NCI-H2081 (cell line): ENCODE measurements at regions not wholly inside any gene's neighbourhood (a gene's known extent, or its start where the extent isn't known, plus 50 kb on each side); places are given as distances from the start of the nearest gene placed in this dataset.
"Not testable (repeated sequence)": the region's sequence is repeated elsewhere in the genome, so short reads cannot be mapped to it uniquely, and the experiment has no call there.

Experiments used
- DNase-seq, 2 experiments: peaks; one replicate each; lab custom pipeline; 2025; lab: John Stamatoyannopoulos, UW

DNA sequence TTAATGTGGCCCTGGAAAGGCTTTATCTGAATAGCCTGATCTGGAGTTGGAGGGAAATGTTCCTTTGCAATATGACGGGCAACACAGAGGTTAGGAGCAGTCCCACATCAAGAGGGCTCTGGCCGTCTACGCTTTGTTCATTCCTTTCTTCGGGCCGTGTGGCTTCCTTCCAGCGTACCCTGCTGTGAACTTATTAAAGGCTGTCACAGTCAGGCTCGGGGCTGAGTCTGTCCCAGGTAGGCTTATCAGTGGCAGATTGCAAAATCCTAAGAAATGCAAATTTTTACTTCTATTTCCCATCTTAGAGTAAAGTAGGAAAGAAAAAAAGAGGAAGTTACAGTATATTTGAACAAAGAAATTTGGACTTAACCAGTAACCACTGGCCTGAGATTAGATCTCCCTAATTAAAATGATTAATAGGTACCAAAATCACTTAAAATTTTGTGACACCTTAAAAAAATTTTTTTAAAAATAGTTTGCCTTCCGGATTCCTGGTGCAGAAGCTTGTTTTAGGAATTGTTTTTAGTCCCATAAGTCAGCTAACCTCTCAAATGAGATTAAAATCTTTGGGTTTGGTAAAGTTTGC, 453.1 kb upstream of the MKI67 start:
- DNase-seq, result no peak

DNA sequence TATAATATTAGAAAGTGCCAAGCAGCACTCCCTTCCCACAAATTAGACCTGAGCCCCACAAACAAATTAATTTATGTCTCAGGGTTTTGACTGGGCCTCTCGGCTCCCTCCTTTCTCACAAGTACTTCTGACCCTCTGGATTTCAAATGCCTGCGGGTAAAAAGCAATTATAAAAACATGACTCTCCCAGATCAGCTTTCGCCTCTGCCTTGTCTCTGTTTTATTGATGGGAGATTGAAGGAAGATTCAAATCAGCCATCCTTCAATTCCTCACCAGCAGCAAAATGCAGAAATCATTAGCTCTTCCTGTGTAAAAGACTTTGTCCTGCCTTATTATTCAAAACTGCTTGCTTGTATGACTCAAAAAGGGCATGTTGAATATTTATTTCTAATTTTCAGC, 453.7 kb upstream of the MKI67 start:
- no peak for DNase-seq

DNA sequence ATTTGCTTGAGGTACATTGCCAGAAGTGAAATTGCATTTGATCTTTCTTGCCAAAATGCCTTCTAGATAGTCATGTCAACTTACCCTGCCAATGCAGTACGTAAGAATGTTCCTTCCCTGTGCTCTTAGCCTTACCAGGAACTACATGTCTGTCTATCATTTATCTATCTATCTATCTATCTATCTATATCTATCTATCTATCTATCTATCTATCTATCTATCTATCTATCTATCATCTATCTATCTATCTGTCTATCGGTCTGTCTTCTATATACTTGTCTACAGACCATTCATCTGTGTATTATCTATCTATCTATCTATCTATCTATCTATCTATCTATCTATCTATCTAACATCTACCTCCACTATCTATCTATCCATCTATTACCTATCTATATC, 456.9 kb upstream of the MKI67 start:
- DNase-seq, result not testable (repeated sequence)

DNA sequence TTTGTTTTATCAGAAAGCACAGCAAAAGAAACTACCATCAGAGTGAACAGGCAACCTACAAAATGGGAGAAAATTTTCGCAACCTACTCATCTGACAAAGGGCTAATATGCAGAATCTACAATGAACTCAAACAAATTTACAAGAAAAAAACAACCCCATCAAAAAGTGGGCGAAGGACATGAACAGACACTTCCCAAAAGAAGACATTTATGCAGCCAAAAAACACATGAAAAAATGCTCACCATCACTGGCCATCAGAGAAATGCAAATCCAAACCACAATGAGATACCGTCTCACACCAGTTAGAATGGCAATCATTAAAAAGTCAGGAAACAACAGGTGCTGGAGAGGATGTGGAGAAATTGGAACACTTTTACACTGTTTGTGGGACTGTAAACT, 460.4 kb upstream of the MKI67 start:
- not testable (repeated sequence) for DNase-seq

DNA sequence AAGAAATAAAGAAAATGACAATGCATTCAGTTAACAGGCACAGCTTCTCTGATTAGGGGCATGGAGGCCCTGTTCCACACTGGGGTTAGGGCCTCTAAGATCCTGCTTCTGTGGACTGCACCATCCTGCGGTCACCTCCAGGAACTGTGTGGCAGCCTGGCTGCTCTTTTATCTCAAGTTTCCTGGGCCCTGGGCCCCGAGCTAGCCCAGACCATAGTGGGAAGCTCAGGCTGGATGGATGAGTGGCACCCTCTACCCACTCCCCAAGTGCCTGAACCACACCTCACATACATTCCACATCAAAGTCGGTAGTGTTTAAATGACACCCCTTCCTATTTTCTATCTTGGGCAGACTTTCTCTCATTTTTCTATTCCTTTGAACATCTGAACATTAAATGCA, 461.5 kb upstream of the MKI67 start:
- DNase-seq, result no peak

DNA sequence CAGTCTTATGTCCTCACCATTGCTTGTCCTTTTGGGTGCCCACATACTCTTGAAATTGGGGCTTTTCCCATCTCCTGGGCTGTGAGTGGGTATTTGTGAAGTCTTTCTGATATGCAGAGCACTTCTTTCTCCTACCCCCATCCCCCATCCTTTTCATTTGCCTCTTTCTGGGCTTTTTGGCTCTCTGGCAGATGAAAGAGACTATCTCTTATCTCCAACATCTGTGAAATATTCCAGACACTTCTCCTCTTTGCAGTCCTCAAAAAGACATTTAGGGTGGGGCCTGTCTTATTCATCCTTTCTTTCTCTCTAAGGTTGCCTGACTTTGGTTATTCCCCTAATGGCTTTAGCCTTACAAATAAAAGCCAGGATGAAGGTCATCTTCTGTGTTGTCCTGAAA, 462.2 kb upstream of the MKI67 start:
- no peak for DNase-seq

DNA sequence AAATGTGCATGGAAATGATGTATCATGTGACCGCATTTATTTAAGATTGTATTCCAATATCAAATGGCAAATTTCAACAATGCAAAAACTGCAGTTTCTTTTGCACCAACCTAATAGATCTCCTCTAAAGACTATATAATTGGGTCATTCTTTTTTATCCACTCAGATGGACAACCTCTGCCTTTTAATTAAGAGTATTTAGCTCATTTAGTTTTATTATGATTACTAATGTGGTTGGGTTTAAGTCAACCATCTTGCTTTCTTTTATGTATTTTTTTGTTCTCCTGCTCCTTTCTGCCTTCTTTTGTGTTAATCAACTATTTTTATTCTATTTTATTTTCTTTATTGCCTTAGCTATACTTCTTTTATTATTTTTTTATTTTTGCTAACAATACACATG, 468.5 kb upstream of the MKI67 start:
- no peak for DNase-seq

DNA sequence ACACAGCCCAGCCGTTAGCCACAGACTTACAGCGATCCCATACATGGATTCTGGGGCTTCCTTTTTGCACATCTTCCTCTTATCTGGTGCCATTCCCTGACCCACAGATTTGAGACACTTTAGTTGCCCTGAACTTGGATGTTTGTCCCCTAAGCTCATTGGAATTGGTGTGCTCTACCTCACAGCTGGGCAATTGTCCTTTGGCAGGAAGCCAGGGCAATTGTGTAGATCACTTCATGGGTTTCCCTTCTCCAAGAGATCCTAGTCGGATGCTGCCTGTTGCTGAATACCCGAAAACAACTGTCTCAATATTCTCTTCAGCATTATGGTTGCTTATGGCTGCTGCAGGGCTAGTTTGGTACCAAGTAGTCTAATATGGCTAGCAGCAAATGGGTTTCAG, 470.7 kb upstream of the MKI67 start:
- no peak for DNase-seq

DNA sequence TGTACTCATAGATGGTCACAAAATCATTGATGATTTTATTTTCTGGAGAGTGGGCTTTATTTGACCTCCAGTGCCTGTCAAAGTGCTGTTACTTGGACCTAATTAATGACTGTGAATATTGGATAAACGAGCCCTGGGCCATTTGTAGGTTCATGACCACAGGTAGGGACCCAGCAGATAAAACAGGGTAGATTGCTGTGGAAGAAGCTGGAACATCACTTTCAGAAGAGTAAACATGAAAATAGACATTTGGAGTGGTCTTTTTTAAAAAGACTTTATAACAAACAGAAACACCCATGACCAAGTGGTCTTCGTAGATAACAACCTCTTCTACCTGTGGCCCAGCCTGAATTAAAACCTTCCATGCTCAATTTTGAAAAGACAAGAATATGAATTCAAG, 472.8 kb upstream of the MKI67 start:
- no peak for DNase-seq

DNA sequence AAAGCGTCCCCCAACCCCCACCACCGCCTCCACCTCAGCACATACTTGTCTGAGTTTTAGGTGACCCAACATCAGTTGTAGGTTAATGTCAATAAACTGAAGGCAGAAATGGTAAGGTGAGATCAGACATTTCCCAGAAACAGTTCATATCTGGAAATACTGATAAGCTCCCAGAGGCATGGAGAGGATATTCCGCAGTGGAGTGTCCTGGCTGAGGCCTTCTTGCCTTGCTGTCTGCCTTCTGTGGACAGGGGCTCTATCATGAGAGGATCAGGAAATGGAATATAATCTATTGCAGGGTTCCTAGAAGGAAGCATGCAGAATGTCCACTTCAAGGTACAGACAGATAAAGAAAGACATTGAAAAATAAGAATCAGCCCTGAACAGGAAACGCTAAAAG, 473.3 kb upstream of the MKI67 start:
- no peak for DNase-seq

DNA sequence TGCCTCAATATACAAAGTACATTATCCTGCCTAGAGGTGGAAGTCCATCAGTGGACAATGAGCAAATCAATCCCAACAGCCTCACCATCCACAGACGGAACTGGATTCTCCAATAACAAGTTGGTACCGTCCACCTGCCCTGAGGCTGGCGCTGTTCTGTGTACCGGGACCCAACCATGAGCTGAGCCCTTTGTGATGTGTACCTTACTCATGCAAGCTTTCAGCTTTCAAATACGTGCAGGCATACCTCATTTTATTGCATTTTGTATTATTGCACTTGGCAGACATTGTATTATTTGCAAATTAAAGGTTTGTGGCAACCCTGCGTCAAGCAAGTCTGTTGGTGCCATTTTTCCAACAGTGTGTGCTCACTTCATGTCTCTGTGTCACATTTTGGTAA, 476.0 kb upstream of the MKI67 start:
- no peak for DNase-seq

DNA sequence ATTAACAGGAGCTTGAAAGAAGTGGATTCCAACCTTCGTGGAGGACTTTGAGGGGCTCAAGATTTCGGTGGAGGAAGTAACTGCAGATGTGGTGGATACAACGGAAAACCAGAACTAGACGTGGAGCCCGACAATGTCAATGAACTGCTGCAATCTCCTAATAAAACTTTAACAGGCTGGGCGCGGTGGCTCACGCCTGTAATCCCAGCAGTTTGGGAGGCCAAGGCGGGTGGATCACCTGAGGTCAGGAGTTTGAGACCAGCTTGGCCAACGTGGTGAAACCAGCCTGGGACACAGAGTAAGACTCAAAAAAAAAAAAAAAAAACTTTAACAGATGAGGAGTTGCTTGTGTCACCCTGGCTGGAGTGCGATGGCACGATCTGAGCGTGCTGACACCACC, 477.8 kb upstream of the MKI67 start:
- no peak for DNase-seq

DNA sequence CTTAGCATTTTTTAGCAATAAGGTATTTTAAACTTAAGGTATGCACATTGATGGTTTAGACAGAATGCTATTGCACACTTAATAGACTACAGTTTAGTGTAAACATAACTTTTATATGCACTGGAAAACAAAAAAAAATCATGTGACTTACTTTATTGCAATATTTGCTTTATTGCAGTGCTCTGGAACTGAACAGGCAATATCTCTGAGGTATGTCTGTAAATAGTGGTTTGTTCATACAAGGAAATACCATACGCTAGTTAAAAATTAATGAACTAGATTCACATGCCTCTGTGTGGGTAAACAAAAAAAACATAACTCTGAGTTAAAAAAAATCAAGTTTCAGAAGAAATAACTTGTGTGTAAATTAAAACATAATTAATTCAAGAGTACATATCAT, 479.0 kb upstream of the MKI67 start:
- DNase-seq, result no peak

DNA sequence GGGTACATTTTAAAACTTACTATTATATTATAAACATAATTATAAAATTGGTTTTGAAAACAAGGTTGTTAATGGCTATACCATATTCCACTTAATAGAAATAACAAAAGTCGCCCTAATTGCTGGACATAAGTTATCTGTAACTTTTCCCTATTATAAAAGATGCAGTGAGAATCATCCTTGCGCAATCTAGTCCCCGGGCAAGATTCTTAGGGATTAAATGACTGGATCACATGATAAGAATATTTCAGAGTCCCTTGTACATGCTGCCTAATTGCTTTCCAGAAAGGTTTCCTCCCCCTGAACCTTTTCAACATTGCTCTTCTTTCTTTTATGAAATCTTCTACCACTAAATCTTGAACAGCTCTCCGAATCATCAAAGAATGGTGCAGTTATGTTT, 479.8 kb upstream of the MKI67 start:
- DNase-seq, result no peak

DNA sequence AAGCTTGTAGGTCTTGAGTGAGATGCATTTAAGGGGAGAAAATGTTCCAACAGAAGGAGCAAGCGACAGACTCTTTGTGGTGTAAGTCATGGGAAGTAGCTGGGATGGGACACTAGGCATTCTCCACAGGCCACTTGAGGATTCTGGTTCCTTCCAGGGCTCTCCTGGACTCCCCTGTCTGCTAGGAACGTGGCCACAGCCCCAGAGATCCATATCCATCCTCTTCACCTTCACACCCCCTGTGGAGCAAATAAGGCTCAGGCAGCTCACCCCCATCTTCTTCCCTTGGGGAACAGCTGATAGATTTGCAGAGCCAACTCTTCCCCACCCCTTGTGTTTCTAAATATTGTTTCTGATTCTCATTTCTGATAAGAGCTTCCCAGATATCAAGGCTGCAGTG, 482.6 kb upstream of the MKI67 start:
- no peak for DNase-seq

DNA sequence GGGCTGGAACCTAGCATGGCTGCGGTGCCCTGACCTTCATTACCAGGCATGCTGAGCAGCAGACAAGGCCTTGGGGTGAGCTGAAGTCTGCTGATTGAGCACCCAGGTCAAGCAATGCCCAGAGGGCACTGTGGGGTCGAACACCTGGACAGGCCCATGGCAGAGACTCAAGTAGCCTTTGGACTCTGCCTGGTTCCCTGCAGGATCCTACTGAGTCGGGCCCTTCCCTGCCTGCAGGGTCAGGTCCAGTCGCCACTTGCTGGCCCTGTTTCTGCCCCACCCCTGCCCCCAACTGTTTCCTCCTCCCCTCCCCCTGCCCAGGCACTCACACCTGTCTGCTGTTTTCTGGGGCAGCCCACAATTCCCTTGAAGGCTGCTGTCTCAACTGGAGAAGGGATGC, 483.2 kb upstream of the MKI67 start:
- no peak for DNase-seq

DNA sequence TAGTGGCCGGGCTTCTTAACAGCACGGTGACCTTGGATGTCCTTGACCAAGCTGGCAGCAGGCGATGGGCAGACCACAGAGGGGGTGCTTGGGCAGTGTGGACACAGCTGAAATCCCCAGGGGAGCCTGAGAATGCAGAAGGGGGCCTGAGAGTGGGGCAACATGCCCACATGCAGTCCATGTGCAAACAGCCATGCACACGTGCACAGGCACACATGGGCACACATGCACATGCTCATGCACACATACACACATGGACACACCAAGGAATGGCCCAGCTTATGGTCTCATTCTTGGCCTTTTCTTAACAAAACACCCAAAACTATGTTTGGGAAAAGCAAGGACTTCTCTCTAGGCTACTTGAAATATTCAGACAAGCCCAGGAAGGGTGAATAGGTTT, 483.9 kb upstream of the MKI67 start:
- no peak for DNase-seq

DNA sequence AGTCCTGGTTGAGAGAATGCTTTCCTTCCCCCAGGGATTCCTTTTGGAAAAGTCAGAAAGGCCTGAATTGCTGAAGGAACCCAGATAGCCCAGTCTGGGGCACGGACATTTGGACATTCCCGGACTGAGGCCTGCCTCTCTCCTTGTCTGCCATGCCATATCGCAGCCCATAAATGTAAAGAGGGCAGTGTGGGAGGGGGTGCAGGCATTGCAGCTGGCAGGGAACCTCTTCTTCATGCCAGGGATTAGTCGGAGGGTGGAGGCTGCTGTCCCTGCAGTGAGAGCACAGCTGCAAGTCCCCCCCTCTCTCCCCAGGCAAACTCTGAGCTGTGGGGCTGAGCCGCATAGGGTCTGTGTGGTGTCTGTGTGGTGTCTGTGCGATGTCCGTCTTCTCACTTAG, 486.0 kb upstream of the MKI67 start:
- no peak for DNase-seq

DNA sequence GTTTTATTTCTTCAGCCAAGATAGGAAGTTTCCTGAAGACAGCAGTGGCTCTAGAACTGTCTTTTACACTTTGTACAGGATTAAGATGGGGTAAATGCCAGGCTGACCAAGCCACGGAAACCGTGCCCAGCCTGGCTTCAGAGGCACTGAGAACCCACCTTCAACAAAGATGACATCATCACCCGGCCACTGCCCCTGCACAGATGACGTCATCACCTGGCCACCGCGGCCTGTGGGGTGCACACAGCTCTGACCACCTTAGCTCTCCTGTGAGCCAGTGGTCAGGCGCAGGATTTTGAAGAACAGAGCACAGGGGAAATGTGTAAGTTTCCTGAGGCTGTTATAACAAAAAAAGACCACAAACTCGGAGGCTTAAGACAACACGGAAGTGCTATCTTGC, 486.4 kb upstream of the MKI67 start:
- DNase-seq, result no peak

DNA sequence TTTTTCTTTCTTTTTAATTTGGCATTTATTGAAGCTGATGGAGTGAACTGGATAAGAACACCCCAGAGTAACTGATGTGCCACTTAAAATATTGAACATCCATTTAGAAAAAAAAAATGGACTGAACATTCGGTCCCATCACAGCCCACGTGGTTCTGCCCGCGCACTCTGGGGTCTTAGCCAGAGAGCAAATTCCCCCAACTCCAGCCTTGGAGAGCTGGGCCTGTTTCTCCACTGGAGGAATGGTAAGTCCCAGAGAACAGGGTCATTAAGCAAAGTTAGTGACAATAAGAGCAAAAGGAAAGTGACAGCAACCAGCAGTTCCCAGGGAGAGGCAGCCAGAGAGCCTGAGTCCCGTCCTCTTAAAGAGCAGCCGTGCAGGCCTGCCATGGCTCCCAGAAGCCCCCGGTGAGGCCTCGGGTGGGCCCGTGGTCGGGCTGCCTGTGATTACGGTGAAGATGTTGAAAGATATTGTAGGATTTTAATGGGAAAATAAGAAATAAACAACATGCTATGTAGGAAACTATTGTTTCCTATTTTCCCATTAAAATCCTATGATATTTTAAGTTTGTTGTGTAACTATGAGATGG, 487.9 kb upstream of the MKI67 start:
- DNase-seq, result no peak

DNA sequence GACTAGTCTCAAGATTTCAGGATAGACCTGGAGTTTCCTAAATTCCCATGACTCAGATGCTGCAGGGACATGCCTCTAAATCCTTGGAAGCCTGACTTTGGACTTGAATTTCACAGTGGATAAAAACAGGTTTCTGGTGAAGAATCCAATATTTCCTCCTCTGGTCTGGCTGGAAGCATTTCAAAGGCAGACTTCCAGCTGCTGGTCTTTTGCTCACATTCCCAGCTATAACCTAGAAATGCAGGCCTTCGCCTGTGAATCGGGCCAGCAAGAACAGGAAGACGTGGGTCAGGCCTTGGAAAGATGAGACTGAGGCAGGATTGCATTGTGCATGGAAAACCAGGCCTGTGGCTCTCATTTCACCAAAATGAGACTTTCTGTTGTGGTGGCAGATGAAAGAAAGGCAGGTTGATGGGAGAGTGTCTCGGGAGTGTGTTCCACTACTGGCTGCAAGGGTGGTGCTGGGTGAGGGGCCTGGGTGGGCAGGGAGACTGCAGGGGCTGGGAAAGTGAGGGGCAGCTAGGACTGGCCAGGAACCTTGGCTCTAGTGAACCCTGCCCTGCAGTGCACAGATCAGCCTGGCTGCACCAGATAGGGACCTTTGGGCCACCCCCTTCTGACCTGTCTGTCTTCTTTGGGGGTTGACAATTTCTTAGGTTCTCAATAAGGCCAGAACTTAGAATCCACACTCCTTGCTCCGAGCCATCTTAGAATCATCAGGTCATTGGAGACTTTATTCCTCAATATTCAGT, 488.8 kb upstream of the MKI67 start:
- no peak for DNase-seq

DNA sequence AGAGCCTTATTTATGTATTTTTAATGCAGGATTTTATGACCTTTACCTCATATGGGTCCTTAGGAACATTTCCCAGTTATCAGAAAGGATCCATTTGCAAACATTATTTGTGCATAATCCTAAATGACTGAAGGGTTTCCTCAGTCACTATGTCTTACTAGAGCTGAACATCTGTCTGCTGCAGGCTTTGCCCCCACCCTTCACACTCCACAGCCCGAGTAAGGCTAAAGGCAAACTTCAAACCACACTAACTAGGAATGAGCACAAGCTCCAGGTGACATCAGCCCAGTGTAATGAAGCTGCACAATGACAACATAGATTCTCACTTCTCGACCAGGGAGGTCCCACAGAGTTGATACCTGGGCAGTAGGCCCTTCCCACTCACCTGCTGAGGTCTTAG, 491.3 kb upstream of the MKI67 start:
- DNase-seq, result no peak

DNA sequence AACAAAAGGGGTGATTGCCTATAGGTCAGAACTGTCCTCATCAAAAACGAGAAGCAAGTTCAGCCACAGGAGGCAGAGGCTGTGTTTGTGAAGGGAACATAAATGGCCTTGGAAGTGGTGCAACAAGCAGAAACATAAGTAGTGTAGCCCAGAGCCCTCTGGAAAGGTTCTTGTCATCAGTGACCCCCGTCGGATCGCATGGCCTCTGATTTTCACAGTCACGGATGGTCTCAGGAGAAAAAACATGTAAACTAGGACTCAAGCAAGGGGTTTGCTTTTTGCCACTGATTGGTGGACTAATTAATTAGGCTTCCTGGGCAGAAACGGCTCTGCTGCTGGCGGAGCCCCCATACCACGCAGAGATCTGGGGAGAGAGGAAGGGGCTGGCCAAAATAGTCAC, 496.5 kb upstream of the MKI67 start:
- DNase-seq, result no peak

DNA sequence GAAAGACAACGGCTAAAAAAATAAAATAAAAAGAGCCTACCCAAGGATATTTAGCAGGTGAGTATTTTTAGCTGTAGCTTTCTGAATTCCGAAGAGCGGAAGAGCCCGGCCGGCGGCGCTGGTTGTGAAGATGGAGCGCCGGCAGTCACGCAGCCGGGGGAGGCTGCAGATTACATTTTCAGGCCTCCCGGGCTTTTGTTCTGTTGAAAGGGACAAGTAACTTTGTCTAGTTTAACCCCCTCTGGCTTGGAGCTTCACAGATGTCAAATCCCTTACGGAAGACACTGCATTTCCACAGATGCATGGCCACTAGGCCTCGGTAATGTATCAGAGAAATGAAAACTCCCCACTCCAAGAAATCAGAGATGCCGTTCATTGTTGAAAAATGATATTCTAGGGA, 497.6 kb upstream of the MKI67 start:
- DNase-seq, result no peak
